ENCODE measurements at regions not wholly inside any gene's neighbourhood (a gene's known extent, or its start where the extent isn't known, plus 50 kb on each side); places are given as distances from the start of the nearest gene placed in this dataset.
"Not testable (repeated sequence)": the region's sequence is repeated elsewhere in the genome, so short reads cannot be mapped to it uniquely, and the experiment has no call there.

DNA sequence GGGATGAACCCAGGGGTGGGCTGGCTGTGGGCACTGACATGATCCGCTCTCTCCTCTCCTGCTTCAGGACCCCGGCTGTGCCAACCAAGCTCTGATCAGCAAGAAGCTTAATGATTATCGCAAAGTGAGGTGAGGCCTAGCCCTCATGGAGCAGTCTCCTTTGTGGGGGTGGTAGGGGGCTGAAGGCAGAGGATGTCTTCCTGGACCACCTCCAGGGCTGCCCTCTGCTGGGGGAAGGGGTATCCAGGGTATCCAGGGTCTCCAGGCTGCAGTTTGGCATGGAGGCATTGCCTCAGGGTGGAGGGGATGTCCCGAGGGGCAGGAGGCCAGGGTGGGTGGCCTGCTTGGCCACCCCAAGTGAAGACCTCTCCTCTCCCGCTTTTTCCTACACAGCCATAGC lies 110.1 kb downstream of the ZNF267 start:
- DNase-seq (ENCODE audit: low read depth, low spot score); H3K27me3 ChIP-seq (ENCODE audit: control insufficient read depth in 2 of 2, insufficient read depth in 2 of 2, low read length in 2 of 2); H3K4me1 ChIP-seq (ENCODE audit: control insufficient read depth, extremely low read depth, insufficient read depth, low read length); H2AFZ ChIP-seq (ENCODE audit: low read depth, low read length); H4K20me1 ChIP-seq (replicated peaks; ENCODE audit: control insufficient read depth, extremely low read depth, insufficient read depth, low read length); H3K27ac ChIP-seq (ENCODE audit: insufficient read depth, low read depth, low read length); FAIRE-seq; POLR2A ChIA-PET; H3K9me3 ChIP-seq (replicated peaks; ENCODE audit: control insufficient read depth, insufficient read depth, low read length); intact Hi-C loops (cut with micrococcal nuclease); H3K9ac ChIP-seq (replicated peaks; ENCODE audit: extremely low read depth, insufficient read depth, low read length); dilution Hi-C loops (cut with MboI; ENCODE audit: extremely low pct_ligation_motif_present, low sequenced_read_pairs); H3K9me1 ChIP-seq (replicated peaks; ENCODE audit: control insufficient read depth, extremely low read depth, insufficient read depth, low read length); H3K79me2 ChIP-seq (ENCODE audit: control insufficient read depth, insufficient read depth, low read length); H3K4me3 ChIP-seq (replicated peaks in 1 of 3; ENCODE audit: insufficient read depth in 1 of 3, low read depth in 1 of 3, low read length in 3 of 3); H3K36me3 ChIP-seq (ENCODE audit: control insufficient read depth in 2 of 2, extremely low read depth in 1 of 2, insufficient read depth in 2 of 2, low read length in 2 of 2); CTCF ChIA-PET; H3K4me2 ChIP-seq (ENCODE audit: insufficient read depth, low read length); BruUV-seq (replicated peaks): not testable (repeated sequence)

GRCh38 chr16:31986895-31987294 lies 113.3 kb downstream of the ZNF267 start:
- H4K20me1 ChIP-seq (replicated peaks; ENCODE audit: control insufficient read depth, extremely low read depth, insufficient read depth, low read length); H3K9me3 ChIP-seq (replicated peaks; ENCODE audit: control insufficient read depth, insufficient read depth, low read length); H3K36me3 ChIP-seq (ENCODE audit: control insufficient read depth in 2 of 2, extremely low read depth in 1 of 2, insufficient read depth in 2 of 2, low read length in 2 of 2); POLR2A ChIA-PET; CTCF ChIA-PET; H3K4me2 ChIP-seq (ENCODE audit: insufficient read depth, low read length); H3K9me1 ChIP-seq (replicated peaks; ENCODE audit: control insufficient read depth, extremely low read depth, insufficient read depth, low read length); FAIRE-seq; H3K27ac ChIP-seq (ENCODE audit: insufficient read depth, low read depth, low read length); H3K4me3 ChIP-seq (replicated peaks in 1 of 3; ENCODE audit: insufficient read depth in 1 of 3, low read depth in 1 of 3, low read length in 3 of 3); H3K27me3 ChIP-seq (ENCODE audit: control insufficient read depth in 2 of 2, insufficient read depth in 2 of 2, low read length in 2 of 2); dilution Hi-C loops (cut with MboI; ENCODE audit: extremely low pct_ligation_motif_present, low sequenced_read_pairs); intact Hi-C loops (cut with micrococcal nuclease); H3K4me1 ChIP-seq (ENCODE audit: control insufficient read depth, extremely low read depth, insufficient read depth, low read length); H2AFZ ChIP-seq (ENCODE audit: low read depth, low read length); H3K79me2 ChIP-seq (ENCODE audit: control insufficient read depth, insufficient read depth, low read length); DNase-seq (ENCODE audit: low read depth, low spot score); H3K9ac ChIP-seq (replicated peaks; ENCODE audit: extremely low read depth, insufficient read depth, low read length); BruUV-seq (replicated peaks): not testable (repeated sequence)

- POLR2A ChIA-PET; H3K4me1 ChIP-seq (ENCODE audit: control insufficient read depth, extremely low read depth, insufficient read depth, low read length); intact Hi-C loops (cut with micrococcal nuclease); H3K36me3 ChIP-seq (ENCODE audit: control insufficient read depth in 2 of 2, extremely low read depth in 1 of 2, insufficient read depth in 2 of 2, low read length in 2 of 2); H3K9me3 ChIP-seq (replicated peaks; ENCODE audit: control insufficient read depth, insufficient read depth, low read length); H4K20me1 ChIP-seq (replicated peaks; ENCODE audit: control insufficient read depth, extremely low read depth, insufficient read depth, low read length); H2AFZ ChIP-seq (ENCODE audit: low read depth, low read length); DNase-seq (ENCODE audit: low read depth, low spot score); H3K4me3 ChIP-seq (replicated peaks in 1 of 3; ENCODE audit: insufficient read depth in 1 of 3, low read depth in 1 of 3, low read length in 3 of 3); dilution Hi-C loops (cut with MboI; ENCODE audit: extremely low pct_ligation_motif_present, low sequenced_read_pairs); CTCF ChIA-PET; H3K9ac ChIP-seq (replicated peaks; ENCODE audit: extremely low read depth, insufficient read depth, low read length); H3K9me1 ChIP-seq (replicated peaks; ENCODE audit: control insufficient read depth, extremely low read depth, insufficient read depth, low read length); H3K27ac ChIP-seq (ENCODE audit: insufficient read depth, low read depth, low read length); BruUV-seq (replicated peaks); H3K79me2 ChIP-seq (ENCODE audit: control insufficient read depth, insufficient read depth, low read length); FAIRE-seq; H3K4me2 ChIP-seq (ENCODE audit: insufficient read depth, low read length); H3K27me3 ChIP-seq (ENCODE audit: control insufficient read depth in 2 of 2, insufficient read depth in 2 of 2, low read length in 2 of 2): not testable (repeated sequence)
Measured at GRCh38 chr16:31988595-31989581, 115.3 kb downstream of the ZNF267 start.

DNA sequence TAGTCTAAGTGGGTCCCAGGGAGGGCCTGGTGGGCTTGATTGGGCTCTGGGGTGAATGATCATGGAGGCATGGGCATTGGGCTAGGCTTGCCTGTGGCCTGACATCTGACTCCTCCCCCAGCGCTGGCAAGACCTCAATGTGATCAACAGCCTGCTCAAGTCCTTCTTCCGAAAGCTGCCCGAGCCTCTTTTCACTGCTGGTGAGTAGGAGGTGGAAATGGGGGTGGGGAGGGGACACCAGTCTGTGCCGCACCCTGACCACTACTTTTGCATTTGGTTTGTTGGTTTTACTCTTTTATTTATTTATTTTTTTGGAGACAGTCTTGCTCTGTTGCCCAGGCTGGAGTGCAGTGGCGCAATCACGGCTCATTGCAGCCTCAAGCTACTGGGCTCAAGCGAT lies 116.7 kb downstream of the ZNF267 start:
- intact Hi-C loops (cut with micrococcal nuclease); H3K27ac ChIP-seq (ENCODE audit: insufficient read depth, low read depth, low read length); H3K9me3 ChIP-seq (replicated peaks; ENCODE audit: control insufficient read depth, insufficient read depth, low read length); DNase-seq (ENCODE audit: low read depth, low spot score); POLR2A ChIA-PET; dilution Hi-C loops (cut with MboI; ENCODE audit: extremely low pct_ligation_motif_present, low sequenced_read_pairs); H3K4me1 ChIP-seq (ENCODE audit: control insufficient read depth, extremely low read depth, insufficient read depth, low read length); H3K79me2 ChIP-seq (ENCODE audit: control insufficient read depth, insufficient read depth, low read length); H3K27me3 ChIP-seq (ENCODE audit: control insufficient read depth in 2 of 2, insufficient read depth in 2 of 2, low read length in 2 of 2); BruUV-seq (replicated peaks); CTCF ChIA-PET; H3K36me3 ChIP-seq (ENCODE audit: control insufficient read depth in 2 of 2, extremely low read depth in 1 of 2, insufficient read depth in 2 of 2, low read length in 2 of 2); H3K9ac ChIP-seq (replicated peaks; ENCODE audit: extremely low read depth, insufficient read depth, low read length); FAIRE-seq; H3K9me1 ChIP-seq (replicated peaks; ENCODE audit: control insufficient read depth, extremely low read depth, insufficient read depth, low read length); H4K20me1 ChIP-seq (replicated peaks; ENCODE audit: control insufficient read depth, extremely low read depth, insufficient read depth, low read length); H2AFZ ChIP-seq (ENCODE audit: low read depth, low read length); H3K4me3 ChIP-seq (replicated peaks in 1 of 3; ENCODE audit: insufficient read depth in 1 of 3, low read depth in 1 of 3, low read length in 3 of 3); H3K4me2 ChIP-seq (ENCODE audit: insufficient read depth, low read length): not testable (repeated sequence)
